Activated naive CD4-positive, alpha-beta T cell treated with anti-CD3 and anti-CD28 coated beads, Interleukin-2, amount 50 U/mL, for 16 hours (primary cell): ENCODE measurements at regions not wholly inside any gene's neighbourhood (a gene's known extent, or its start where the extent isn't known, plus 50 kb on each side); places are given as distances from the start of the nearest gene placed in this dataset.

Source experiments
- DNase-seq: peaks from one replicate; pipeline ENCODE4 v3.0.0-alpha.2; 2020

DNA sequence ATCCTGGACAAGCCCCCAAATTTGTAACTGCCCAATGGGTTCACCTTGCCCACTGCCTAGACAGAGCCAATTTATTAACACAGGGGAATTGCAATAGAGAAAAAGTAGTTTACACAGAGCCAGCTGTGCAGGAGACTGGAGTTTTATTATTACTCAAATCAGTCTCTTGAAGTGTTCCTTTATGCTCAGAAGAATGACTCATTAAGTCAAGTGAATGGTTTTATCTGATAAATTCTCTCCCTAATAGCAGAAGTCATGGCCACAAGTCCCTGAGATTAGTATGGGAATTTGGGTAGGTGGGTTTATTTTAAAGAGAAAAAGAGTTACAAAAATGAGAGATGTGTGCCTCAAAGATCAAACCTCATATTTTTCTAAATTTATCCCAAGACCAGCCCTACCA is 122.8 kb upstream of the NUDT4 start:
- DNase-seq = no peak

DNA sequence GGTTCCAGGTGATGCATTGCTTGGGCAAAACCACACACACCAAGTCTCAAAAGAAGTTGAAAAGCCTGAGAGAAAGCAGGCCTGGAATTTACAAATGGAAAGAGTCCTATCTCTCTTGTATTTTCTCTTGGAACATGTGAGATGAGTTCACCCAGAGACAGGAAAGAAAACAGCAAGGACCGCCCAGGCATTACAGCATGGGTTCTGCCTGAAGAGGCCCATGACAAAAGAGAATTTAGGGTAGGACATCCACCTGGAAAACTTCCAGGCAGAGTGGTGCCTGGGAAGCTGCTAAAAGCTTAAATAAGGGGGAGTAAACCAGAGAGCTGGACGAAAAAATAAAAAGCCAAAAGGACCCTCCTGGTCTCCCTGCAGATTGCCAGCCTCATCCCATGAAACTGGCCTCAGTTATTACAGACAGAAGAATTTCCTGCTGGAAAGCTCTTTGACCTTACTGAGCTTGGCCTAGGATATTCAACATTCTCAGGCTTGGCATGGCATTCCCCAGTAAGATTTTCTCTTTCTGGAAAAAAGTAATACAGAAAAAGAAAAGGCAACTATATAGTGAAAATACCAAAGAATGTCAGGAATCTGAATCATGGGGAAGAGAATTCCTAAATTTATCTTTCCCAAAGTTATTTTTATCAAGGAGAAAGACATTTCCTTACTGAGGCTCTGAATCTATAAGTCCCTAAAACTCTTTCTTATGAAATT is 121.3 kb upstream of the NUDT4 start:
- DNase-seq = no peak

DNA sequence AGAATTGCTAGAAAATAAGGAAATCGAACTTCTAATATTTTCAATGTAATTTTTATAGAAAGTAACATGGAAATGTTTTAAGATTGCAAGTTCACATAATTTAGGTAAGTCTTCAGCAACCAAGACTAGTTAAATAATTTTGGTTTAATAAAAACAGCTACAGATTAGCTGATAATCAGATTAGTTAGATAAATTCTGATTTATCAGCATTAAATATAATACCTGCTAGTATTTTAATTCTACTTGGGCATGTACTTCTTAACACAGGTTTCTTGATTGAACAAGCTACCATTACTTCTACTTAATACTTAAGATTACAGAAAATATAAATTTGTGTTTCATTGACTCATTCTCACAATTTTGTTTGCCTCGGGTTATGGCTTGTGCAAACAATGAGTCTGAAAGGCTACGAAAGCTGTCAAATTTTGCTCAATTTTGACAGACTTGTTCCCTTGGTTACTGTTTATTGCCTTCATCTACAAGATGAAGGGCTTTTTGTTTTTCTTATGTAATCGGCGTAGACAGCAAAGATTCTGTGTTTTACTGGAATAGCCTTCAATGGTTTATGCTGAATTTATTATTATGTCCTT is 116.1 kb upstream of the NUDT4 start:
- no peak for DNase-seq

DNA sequence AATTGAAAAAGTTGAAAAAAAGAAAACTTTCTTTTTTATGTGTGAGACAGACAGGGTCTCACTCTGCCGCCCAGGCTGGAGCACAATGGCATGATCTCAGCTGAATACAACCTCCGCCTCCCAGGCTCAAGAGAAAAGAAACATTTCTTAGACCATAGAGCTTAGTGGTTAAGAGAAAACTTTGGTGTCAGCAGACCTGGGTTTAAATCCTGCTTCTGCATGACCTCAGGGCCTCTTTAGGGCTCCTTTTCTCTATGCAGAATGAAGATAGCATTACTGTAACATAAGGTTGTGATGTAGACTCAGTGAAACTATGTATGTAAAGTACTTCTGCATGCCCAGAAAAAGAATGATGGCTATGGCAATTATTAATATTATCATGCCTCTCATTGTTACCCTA is 104.7 kb upstream of the NUDT4 start:
- DNase-seq = no peak

DNA sequence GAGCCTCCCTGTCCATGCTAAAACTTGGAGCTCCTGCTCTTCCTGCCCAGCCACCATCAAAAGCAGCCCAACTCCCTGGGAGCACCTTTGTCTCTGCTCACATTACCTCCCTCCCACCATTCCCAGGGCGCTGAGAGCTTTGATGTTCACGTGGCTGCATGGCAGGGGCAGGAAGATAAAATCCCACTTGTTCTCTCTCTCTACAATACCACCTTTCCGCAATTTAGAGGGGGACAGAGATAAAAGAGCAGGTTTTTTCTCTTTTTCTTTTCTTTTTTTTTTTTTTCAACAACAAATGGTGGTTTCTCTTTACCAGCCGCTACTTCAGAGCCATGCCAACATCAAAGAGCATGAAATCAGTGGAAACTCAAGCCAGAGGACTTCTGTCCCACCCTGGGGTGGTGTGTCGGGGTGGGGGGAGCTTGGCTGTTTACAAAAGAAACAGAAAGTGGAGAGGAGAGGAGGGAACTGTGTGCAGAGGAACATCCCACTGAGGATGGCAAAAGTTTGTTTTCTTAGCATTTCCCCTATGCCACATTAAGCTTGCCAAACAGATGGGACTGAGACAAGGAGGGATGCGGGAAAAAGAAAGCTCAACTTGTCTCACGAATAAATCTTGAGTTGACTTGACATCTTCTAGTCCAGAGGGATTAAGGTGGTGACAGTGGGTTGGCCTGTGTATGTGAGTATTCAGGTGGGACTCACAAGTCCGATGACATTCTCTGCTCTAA is 103.7 kb upstream of the NUDT4 start:
- no peak for DNase-seq

DNA sequence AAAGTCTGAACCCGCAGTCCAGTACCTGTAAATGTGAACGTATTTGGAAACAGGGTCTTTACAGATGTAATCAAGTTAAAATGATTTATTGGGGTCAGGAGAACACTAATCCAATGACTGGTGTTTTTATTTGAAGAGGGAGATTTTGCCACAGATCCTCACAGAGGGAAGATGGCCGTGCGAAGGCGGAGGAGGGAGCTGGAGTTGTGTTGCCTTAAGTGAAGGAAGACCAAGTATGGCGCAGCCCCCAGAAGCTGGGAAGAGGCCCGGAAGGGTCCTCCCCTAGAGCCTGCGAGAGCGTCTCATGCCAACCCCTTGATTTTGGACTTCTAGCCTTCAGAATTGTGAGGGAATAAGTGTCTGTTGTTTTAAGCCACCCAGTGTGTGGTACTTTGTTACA is 102.8 kb upstream of the NUDT4 start:
- no peak for DNase-seq

DNA sequence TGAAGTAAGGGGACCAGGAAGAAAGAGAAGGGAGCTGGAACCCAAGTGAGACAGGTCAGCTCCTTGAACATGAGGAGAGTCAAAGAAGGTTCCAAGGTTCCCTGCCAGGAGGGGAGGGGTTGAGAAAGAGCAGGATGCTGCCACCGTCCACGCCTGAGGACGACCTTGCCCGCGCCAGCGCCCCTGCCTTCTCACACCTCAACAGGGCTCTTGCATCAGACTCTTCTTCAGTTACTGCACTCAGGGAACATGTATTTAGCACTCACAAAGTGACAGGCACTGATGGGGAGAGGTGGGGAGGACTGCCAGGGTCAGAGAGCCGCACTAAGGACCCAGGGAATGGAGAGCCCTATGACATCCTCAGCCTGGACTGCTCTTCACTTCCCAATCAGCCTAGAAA is 102.1 kb upstream of the NUDT4 start:
- DNase-seq = no peak

DNA sequence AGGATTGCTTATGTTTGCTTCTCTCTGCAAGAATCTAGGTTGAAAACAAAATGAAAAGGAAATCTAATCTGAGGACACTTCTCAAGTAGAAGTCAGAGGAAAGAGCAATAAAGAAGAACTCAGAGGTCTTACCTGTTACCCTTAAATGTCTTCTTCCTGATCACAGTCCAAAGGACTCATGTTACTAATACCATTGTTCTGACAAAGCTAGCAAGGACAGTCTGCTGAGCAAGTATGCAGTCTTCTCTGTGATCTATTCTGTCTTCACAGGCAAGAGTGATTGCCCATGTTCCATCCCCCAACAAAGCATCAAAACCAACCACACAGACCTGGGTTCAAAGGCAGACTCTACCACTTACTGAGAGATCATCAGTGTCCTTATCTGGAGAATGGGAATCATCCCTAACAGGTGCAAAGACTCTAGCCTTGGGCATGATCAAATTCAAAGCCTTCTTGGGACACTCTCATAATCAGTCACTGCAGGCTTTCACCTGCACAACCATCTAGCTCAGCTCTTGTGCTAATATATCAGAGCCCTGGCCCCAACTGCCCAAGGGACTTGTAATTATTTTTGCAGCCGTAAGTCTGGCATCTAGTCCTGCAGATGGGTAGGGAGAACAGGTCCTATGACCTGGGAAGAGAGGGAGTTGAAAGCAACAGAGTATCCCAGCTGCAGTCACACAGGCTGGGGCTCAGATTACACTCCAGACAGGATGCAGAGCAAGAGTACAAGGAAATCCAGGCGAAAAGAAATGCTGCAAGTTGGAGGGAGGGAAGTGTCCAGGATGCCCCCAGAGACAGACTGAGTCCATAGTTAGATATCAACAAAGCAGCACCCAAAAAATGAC is 97.9 kb upstream of the NUDT4 start:
- no peak for DNase-seq

DNA sequence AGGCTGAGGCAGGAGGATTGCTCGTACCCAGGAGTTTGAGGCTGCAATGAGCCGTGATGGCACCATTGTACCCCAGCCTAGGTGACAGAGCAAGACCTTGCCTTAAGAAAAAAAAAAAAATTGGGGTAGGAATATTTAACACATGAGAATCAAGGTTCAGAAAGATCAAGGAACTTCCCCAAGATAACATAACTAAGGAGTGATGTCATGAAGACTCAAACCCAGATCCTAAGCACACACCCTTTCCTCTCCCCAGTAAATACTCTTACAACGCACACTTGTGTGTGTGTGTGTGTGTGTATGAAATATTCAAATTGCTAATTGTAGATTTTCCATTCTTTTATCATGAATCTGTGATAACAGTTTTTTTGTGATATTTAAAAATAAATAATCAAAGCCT is 90.6 kb upstream of the NUDT4 start:
- no peak for DNase-seq

DNA sequence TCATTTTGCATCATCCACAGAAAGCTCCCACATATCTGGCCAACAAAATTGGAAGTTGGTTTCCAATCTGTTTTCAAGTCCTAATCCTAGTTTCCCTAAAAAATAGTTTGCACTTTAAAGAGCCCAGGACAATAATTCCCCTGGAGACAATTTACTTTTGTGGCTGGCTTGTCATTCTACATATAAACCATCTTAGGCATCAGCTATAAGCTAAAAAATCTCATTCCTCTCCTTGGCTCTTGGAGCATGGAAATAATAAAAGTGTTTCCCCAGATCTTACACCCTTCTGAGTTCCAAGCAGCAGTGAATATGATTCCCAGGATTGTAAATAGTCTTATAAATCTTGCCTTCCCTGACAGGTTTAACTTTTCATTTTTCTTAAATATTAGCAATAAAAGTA is 89.1 kb upstream of the NUDT4 start:
- DNase-seq = no peak

DNA sequence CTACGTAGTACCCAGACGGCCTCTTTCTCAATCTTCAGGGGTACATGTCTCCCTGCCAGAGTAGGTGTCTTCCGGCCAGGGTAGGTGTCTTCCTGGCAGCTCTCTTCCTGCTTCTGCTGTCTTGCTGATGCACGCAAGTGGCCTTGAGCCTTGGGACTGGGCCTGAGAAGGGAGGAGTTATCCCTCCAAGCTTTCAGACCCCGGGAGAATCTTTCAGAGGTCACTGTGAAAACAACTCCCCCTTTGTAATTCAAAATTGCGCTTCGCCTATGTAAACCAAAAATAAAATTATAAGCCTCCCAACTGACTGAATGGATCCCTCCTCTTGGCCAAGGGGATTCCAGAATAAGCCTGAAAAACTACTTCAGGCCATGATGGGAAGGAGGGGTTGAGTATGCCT is 87.3 kb upstream of the NUDT4 start:
- DNase-seq = no peak

DNA sequence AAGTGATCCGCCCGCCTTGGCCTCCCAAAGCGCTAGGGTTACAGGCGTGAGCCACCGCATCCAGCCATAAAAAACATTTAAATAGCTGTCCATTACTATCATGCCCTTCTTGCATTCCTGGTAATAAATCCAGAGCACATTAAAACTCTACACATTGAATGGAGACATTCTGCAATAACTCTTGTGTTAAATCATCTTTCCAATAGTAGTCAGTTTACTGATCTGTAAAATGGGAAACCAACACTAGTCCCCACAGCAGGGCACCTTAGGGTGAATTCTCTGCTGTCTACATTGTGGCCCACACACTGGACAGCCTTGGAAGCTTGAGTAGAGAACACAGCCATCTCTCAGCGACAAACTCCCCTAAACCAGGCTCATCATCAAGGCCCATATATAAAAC is 85.5 kb upstream of the NUDT4 start:
- no peak for DNase-seq

DNA sequence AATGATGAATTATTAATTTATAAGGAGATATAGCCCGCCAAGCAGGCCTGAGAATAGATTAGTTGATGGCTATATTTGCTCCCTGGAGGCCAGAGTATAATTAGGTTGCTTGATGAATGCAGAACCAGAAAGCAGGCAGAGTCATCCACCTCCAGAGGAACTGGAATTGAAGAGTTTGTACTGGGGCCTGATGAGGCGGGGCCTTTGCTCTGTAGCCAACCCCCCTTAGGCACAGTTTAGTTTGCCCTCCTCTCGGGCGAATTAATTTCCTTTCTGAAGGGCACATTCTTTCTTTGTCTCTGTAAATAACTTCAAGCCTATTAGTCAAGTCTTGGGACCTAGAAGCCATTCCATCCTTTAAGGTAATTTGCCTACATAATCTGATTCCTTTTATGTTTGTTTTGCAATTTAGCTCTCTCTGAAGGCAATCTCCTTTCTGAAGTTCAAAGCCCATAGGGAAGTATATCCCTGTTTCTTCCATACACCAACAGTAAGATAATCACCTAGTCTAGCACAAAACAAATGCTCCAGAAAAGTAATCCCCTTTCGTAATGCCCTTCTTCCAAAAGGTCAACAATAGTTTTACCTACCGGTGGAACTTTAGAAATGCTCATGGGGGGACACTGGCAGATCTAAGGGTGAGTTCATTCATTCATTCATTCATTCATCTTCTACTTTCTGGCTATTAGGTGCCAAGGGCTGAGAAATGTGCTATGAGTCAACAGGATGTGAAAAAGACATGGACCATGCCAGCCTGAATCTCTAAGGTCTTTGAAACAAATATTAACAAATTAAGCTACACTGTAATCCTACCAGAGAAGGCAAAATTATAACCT is 84.8 kb upstream of the NUDT4 start:
- no peak for DNase-seq

DNA sequence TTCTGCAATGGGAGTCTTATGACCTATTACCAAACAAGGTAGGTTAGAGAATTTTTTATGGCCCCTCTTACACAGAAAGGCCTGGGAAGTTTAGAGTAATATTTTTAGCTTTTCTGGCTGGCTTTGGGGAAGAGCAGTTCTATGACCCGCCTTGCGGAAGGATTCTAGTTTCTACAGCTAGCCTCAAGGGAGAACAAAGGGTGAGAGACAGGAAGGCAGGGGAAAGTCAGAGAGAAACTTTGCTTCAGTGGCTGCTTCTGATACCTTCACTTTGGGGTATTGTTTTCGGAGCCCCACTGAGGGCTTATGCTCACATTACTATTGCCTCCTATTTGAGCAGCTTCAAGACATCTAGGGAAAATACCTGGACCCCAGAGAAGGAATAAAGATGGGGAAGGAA is 80.7 kb upstream of the NUDT4 start:
- no peak for DNase-seq

DNA sequence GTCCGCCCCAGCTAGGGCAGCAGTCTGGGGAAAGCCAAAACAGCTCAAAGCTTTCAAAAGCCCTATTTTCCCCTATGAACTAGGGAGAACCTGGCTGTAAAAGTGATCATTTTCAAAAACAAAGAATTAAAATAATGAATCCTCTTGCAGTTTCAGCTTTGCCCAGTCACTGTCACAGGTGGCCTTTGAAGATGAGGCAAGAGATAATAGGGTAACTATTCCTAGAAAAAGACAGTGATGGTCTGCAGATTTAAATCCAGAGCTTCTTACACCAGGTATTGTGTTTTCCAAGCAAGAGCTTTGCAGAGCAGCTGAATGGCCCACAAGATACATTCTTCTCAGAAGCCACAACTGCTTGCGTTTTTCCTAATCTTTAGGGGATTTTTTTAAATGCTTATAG is 80.2 kb upstream of the NUDT4 start:
- no peak for DNase-seq

DNA sequence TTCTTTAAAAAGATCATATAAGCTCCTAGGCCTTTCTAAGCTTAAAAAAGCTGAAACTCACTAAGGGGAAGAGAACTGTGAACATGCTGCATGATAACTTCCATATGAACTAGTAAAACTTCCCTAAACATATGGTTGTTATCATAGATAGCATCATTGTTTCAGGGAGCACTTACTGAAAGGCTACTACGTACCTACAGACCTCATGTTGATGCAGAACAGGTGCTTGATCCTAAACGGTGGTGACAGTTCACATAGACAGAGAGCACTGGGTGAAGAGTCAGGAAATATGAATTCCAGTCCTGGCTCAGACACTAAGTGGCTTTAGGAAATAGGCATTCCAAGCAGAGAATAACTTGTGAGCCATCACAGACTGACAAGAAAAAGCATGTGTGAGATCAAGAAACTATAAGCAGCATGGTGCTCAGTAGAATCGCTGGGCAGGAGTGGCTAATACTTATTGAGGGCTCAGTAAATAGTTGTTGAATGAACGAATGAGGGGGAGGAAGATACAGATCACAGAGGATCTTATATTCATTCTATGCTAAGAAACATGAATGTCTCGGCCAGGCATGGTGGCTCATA is 78.4 kb upstream of the NUDT4 start:
- DNase-seq = no peak

DNA sequence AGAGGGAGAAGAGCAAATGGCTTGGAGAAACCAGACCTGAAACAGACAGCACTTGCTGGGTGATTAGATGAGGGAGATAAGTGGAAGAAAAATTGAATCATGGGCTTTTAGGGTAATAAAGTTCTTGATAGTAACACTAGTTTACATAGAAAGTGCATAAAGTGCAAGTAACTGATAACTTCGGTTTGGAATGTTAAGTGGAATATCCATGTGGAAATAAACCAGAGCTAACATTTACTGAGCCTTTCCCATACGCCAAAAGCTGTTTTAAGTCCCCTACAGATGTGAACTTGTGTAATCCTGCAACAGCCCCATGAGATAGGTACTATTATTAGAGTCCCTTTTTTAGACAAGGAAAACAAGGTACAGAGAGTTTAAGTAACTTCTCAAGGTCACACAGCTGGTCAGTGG is 77.1 kb upstream of the NUDT4 start:
- DNase-seq = no peak

DNA sequence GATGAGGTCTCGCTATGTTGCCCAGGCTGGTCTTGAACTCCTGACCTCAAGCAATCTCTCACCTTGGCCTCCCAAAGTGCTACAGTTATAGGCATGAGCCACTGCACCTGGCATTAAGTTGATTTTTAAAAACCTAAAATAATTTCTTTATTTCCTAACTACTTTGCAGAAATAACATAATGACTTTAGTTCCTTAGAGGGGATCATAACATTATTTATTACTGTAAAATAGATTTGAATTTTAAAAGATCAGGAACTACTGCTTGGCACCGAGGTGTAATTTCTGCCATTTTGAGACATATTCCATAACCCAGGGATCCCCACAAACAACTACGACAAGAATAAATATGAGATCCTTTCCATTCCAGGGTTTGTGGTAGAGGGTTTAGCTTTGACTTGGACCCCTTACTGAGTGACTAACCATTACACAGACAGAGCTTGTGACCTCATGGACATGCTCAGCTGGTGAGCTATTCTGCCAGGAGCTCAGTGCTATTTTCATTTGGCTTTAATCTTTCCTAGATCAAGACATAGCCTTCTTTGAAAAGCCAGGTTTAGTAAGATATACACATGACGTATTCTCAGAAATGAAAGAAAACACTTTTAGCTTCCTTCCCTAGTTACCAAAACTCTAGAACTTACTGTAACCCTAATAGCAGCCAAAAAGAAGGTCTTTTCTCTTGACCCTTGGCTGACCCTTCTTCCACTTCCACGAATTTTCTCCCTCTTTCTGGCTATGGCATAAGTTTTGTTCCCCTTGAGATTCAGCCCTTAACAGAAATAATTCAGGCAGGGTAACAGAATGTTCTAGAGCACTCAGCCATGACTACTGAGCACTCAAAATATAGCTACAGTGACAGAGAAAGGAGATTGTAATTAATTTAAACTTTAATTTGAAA is 75.1 kb upstream of the NUDT4 start:
- no peak for DNase-seq

DNA sequence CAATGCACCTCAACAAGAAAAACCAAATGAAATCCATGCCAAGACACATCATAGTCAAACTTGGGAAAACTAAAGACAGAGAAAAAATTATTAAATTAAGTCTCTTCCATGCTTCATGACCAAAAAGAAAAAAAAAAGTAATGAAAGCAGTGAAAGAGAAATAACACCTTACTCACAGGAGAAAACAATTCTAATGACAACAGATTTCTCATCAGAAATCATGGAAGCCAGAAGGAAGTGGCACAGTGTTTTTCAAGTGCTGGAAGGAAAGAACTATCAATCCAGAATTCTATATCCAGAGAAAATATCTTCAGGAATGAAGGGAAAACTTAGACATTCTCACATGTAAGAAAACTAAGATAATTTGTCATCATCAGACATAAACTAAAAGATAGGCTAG is 71.1 kb upstream of the NUDT4 start:
- DNase-seq = no peak

DNA sequence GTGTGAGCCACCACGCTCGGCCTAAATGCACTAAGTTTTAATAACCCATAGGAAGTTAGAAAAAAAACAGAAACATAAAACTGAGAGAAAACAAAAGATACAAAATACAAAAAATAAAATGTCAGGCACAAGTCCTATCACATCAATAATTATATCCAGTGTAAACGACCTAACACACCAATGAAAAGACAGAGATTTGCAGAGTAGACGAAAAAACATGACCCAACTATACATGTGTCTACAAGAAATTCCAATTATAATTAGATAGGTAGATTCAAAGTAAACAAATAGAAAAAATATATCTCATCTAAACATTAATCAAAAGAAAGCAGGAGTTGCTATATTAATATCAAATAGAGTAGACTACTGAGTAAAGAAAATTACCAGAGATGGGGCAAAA is 69.4 kb upstream of the NUDT4 start:
- no peak for DNase-seq

DNA sequence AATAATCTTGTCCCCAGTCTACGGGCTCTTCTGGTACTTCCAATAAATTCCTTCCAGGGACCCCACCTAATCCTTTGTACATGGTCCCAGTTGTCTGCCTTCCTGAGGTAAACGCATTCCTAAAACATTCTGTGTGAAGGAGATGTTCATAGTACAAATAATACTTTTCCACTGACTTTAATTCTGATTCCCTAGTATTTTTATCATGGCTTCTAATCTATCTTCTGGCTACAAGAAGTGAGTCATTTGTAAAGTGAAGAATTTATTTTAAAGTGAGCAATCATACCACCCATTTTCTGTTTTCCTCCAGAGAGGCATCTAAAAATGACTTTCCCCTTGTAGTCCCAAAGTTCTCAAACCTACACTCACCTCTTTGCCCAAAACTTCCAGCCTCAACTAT is 65.9 kb upstream of the NUDT4 start:
- no peak for DNase-seq
